ENCODE measurements at regions not wholly inside any gene's neighbourhood (a gene's known extent, or its start where the extent isn't known, plus 50 kb on each side); places are given as distances from the start of the nearest gene placed in this dataset.
"Not testable (repeated sequence)": the region's sequence is repeated elsewhere in the genome, so short reads cannot be mapped to it uniquely, and the experiment has no call there.

GRCh38 chr7:115789901-115790300 lies 240.7 kb downstream of the TFEC start:
- no peak for DNase-seq

- DNase-seq: not testable (repeated sequence)
Observed at GRCh38 chr7:115789473-115789872, 241.1 kb downstream of the TFEC start.

DNA sequence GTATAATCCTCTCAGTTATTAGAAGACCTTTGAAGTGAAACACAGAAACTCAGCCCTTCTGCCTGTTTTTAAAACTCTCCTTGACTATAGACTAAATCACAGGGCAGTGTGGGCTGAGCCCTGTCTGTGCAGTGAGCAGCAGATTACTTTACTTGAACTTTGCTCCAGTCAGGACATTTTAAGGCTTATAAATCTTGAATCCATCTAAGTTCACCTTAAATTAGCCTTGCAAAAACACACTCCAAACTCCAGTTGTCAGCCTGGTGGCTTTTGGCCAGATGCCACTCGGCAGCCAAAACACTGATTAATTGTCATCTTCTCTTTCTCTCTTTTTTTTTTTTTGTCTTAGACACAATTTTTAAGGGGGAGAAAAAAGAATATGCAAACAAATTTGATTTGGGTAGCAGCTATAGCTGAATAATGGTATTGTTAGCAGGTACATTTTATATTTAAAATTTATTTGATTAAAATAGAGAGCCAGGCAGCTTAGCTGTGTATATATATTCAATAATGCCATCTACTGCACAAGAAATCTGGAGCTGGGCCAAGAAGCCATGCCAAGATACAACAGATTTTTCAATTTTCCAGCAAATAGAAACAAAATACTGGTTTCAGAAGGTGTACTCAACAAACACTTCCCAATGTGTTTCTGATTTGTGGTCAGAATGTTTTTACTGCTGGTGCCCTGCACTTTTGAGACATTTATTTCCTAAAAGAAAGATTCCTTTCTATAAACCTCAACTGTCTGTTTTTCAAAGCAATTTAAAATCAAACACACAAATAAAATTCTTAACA lies 247.7 kb downstream of the TFEC start:
- no peak for DNase-seq

DNA sequence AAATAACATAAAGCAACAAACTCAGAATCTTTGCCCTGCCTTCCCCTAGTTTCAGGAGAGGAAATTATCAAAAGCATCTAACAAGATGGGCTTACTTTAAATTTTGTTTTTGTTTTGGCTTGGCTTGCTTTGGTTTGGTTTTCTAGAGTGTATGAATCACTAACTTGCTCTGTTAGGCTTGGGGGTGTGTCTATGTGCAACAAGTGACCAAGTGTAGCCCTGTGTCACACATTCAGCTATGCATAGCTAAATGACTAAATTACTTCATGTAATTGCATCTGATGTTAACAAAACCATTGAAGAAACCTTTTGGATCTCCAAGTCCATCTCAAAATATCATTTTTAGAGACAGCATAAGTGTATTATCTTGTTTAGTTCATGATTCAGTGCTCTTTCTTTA lies 251.0 kb downstream of the TFEC start:
- peak; percentile 3 for DNase-seq

GRCh38 chr7:115775981-115776380 lies 254.6 kb downstream of the TFEC start:
- DNase-seq: no peak

DNA sequence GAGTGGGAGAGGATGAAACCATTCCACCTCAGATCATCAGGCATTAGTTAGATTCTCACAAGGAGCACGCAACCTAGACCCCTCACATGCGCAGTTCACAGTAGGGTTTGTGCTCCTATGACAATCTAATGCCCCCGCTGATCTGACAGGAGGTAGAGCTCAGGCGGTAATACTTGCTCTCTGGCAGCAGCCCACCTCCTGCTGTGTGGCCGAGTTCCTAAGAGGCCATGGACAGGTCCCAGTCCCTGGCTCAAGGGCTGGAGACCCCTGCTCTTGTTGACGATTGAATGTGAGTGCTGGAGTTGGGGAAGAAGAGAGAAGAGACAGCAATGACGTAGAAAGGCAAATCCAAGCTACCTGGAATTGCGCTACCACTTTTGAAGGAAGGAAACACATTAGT lies 267.2 kb downstream of the TFEC start:
- no peak for DNase-seq

- no peak for DNase-seq
Observed at GRCh38 chr7:115758025-115758424, 272.5 kb downstream of the TFEC start.

DNA sequence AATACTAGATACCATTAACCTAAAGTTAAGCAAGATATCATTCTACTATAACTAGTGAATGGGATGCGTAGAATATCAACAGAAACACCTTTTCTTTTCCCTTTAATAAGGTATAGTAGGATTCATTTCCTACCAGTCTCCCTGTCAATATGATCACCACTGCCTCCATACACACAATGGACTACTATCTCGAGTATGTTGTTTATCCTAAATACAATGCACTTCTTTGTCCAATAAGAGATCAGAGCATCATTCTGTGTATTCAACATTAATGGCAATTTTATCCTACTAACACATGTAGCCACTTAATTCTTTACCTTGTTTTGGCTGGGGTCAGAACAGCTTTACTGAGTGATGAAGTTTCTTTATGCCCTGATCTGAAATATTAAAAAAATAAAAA lies 276.3 kb downstream of the TFEC start:
- no peak for DNase-seq

GRCh38 chr7:115749924-115750323 lies 280.6 kb downstream of the TFEC start:
- DNase-seq: no peak

DNA sequence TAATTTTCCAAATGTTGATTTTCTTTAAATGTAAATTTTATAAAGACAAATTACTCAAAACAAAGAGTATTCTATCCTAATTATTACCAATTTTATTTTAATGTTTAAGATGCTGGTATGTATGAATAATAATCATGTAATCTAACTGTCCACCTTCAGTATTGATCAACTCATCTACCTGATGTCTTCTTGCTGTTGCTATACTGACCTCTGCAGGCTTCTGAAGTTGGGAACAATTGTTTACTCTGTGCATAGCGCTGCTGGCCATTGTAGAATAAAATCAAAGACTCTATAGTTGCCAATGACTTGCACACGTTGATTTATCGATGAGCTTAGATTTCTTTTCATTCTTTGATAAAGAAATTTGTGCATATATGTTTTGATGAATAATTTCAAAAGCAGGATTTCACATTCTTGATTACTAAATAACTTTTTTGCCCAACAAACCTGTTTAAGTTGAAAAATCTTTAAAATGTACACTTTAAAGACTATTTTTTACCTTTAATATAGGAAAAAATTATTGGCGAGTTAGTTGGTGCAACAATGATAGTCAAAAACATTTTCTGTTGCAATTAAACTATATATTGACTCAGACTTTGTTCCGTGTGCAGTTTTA lies 282.3 kb downstream of the TFEC start:
- peak; percentile 8 for DNase-seq

GRCh38 chr7:115747174-115747573 lies 283.4 kb downstream of the TFEC start:
- no peak for DNase-seq

DNA sequence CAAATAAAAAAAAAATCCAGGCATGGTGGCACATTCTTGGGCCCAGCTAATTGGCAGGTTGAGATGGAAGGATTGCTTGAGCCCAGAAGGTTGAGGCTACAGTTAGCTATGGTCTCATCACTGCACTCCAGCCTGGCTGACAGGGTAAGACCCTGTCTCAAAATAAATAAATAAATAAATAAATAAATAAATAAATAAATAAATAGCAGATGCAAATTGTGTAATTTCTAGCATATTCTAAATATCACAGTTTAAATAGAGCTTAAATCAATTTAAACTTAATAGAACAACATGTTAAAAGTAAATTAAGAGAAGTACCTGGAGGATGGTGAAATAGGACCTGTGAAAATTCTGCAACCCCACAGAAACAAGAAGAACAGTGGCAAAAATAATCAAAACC lies 290.5 kb downstream of the TFEC start:
- no peak for DNase-seq

GRCh38 chr7:115734641-115735040 lies 295.9 kb downstream of the TFEC start:
- no peak for DNase-seq

- no peak for DNase-seq
Observed at GRCh38 chr7:115731796-115732471, 298.6 kb downstream of the TFEC start.

DNA sequence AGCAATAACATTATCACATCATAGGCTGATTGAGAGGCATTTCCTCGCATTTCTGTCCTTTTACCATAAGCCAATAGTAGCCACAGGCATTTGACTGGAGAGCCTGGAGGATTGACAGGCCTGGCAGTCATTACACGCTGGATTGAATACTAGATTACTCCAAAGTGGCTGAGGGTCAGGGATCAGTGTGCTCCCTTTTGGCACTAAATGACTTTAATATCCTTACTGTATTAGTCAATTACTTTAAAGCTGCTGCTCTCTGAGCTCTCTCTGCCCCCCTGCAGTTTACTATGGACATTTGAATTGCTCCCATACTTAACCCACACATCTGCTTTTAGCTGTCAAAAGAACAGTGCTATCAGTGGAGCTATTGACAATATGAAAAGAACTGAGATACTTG lies 302.0 kb downstream of the TFEC start:
- no peak for DNase-seq

DNA sequence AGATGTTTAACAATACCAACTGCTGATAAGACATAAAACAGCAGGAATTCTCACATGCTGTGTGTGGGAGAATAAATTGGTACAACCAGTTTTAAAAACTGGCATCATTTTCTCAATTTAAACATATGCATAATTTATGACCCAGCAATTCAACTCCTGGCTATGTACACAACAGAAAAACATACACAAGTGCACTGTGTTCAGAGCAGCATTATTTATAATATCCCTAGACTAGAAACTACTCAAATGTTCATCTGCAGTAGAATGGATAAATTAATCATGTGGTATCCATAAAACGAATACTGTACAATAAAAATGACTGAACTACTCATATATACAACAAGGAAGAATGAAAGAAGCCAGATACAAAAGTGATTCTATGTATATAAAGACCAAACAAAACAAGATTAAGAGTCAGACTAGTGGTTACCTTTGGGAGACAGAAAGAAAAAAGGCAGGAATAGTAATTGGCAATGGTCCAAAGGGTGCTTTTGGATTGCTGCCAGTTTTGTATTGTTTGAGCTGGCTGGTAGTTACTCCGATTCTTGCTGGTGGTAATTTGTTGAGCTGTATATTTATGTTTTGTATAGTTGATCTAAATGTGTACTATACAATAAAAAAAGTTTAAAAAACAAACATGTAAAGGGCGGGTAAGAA lies 306.0 kb downstream of the TFEC start:
- no peak for DNase-seq

DNA sequence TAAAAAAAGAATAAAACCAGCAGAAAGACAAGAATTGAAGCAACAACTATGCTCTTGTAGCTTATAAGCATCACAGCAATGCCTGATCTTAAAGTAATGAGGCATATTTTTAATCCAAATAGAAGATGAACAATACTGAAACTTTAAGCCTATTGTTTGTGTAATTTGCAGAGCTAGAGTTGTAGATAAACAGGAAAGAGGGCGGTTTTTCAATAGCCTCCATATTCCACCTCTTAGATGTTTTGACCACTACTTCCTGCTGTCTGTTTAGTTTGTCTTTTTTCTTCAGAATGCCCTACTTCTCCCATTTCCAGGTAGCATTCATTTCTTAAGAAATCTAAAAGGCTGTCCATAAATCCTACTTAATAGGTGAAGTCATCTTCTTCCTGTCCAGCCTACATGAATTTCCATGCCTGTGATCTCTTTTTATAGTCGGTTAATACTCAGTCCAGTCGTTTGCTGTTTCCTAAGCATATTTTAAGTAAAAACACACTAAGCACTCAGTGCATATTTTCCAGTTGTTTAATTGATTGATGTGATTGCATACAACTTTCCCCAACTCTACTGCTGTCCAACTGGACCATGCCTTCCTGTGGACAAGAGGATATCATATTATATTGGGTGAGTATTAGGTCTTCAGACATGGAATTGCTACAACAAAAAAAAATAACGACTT lies 308.1 kb downstream of the TFEC start:
- DNase-seq: no peak

DNA sequence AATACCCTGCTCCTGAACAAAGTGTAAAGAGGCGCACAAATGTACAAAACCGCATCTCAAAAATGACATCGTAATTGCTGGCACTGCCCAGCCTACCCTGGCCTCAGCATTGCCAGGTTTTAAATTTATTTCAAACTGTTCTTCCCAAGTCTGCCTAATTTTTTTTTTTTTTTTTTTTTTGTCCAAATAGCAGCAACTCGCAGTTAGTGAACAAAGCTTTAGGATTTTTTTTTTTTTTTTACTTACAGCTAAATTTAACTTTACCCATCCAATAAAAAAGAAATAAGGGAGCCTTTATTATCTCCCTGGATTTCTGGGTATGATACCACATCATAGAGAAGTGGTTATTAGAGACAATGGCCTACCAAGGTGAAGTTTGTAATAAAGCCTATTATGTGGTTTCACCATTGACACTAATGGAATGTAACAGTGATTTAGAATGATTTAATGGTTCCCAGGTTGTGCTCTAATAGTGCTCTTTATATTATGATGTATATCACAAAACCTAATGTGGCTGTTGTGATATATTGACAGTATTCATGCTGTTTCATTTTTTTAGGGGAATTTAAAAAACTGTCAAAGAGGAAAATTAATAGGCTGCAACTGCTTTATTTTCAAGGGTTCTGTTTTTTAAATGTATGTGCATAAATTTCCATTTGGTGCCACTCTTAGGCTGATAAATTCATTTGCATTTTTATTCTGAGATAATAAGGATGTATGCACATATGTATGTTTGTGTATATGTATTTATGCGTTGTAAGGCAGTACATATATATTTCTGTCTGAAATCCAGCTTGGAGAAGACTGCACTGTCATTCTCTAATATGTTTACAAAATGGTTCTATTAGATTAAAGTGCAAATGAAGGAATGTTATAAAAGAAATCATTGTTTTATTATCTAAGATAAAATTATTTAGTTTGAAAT lies 309.0 kb downstream of the TFEC start:
- DNase-seq: no peak

DNA sequence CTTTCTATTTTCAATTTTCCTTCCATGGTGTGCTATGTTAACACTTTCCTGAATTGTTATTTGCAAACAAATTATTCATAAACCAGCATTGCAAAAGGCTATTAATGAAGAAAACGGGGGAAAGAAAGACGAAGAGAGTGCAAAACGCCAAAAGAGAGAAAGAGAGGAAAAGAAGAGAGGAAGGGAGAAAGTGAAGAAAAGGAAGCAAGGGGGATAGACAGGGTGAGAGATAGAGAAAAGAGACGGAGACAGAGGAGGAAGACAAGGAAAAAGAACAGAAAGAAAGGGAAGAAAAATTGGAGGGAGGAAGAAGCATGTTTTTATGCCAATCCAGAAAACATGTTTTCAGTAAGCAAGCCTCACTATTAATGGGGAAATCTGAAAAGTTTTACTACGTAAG lies 310.6 kb downstream of the TFEC start:
- DNase-seq: no peak

DNA sequence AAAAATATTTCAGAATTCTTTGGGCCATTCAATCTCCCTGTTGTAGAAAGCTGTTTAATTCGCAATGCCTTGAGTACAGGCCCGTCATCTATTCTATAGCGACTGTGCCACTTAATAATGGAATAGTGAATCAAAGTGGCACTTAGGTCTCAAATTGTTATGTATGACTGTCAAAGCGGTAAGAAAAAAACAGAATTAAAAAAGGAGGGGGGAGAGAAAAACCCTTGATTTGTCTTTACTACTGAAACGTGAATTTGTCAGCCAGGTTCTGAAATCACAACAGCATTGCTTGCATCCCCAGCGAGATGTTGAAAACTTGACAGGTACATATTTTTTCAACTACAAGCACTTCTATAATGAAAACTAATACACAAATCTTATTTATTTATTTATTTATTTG lies 320.9 kb downstream of the TFEC start:
- no peak for DNase-seq

GRCh38 chr7:115708013-115708341 lies 322.6 kb downstream of the TFEC start:
- no peak for DNase-seq
